Activated T-helper 17 cell treated with anti-CD3 and anti-CD28 coated beads, Interleukin-2, amount 50 U/mL, for 72 hours (primary cell): ENCODE measurements at regions not wholly inside any gene's neighbourhood (a gene's known extent, or its start where the extent isn't known, plus 50 kb on each side); places are given as distances from the start of the nearest gene placed in this dataset.
"Not testable (repeated sequence)": the region's sequence is repeated elsewhere in the genome, so short reads cannot be mapped to it uniquely, and the experiment has no call there.

Experiments used
- ATAC-seq: fragments of 150-1000 bp; cut with Tn5 transposase; replicated peaks from 2 replicates; pipeline ENCODE4 v1.10.0; 2021; ENCODE audit warnings: mild to moderate bottlenecking, moderate library complexity
- H3K27ac Mint-ChIP-seq: one replicate; pipeline ENCODE4 v1.8.0; 2022; ENCODE audit warnings: mixed read lengths
- H3K27me3 Mint-ChIP-seq: one replicate; pipeline ENCODE4 v1.8.0; 2022; ENCODE audit warnings: mixed read lengths
- H3K36me3 Mint-ChIP-seq: one replicate; pipeline ENCODE4 v1.8.0; 2022; ENCODE audit warnings: low read depth, mild to moderate bottlenecking, mixed read lengths
- H3K4me1 Mint-ChIP-seq: one replicate; pipeline ENCODE4 v1.8.0; 2022; ENCODE audit warnings: mixed read lengths
- H3K4me3 Mint-ChIP-seq: one replicate; pipeline ENCODE4 v1.8.0; 2022; ENCODE audit warnings: mild to moderate bottlenecking, mixed read lengths
- H3K9me3 Mint-ChIP-seq: one replicate; pipeline ENCODE4 v1.8.0; 2022; ENCODE audit warnings: mixed read lengths

DNA sequence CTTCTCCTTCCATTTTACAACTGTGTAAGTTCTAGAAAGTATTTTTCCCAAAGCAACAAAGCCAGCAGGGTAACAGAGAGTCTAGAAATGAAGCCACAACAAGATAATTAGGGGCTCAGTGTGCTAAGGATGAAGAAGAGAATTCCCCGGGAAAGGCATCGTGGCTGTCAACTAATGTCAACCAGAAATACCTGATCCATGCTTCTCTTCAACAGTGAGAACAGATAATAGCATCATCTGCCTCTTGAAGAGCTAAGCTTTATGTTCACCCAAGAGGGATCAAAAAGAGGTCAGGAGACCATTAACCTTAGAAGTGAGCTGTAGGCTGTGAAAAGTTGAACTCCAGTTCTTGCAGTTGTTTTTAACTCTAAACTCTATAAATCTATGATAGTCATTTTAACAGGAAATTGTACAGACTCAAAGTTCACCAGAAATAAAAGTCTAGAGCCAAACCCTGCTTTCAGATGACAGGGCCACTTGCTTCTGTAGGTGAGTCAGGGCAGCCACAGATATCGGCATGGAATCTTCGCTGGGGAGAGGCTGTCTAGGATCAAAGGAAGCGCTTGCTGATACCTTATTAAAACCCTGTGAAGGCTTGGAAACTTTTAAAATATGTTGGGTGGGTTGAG, 540.7 kb upstream of the ID2 start:
- Mint-ChIP-seq H3K4me1 (peaks cover 17% of the 10 kb centered on the region), H3K27me3 (no peaks in the 10 kb centered on the region), H3K36me3 (no peaks in the 10 kb centered on the region), H3K9me3 (no peaks in the 10 kb centered on the region), H3K27ac (no peak overlapping the region), H3K4me3 (no peak overlapping the region)
- peak; percentile 20 for ATAC-seq

DNA sequence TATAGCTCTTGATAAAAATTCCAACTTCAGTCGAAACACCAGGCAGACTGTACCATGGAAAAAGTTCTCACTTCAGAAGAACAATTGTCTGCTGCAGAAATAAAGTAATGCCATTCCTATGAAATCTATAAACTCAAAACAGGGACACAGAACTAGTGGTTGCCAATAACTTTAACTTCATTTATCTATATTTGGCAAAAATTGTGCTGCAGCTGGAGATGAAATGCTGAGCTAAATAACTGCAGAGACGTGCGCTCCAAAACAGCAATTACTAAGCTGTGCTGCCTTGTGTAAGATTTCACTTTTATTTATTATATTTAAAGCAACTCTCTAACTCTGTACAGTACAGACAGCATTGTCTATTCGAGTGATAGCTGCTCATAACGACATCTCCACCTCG, 540.1 kb upstream of the ID2 start:
- Mint-ChIP-seq H3K27me3 (no peaks in the 10 kb centered on the region), H3K4me1 (peaks cover 17% of the 10 kb centered on the region), H3K9me3 (no peaks in the 10 kb centered on the region), H3K36me3 (no peaks in the 10 kb centered on the region), H3K27ac (no peak overlapping the region), H3K4me3 (no peak overlapping the region)
- no peak for ATAC-seq

DNA sequence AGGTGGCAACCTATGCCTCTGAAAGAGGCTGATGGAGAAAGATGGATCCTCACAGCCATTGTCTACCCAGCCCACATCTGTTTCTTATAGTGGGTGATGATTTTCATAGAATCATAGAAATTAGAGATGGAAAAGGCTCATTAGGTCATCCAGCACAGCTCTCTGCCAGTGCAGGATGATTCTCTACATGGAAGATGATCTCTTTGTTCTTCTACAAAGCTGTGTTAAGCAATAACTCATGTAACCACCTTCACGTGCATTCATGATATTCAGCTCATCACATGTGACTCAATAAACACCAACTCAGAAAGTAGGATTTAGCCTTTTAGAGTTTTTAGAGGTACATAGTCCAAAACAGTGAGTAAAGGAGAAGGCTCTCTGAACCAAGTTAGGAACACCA, 539.4 kb upstream of the ID2 start:
- Mint-ChIP-seq H3K27ac (no peak overlapping the region), H3K9me3 (no peaks in the 10 kb centered on the region), H3K27me3 (no peaks in the 10 kb centered on the region), H3K4me1 (peaks cover 13% of the 10 kb centered on the region), H3K36me3 (no peaks in the 10 kb centered on the region), H3K4me3 (no peak overlapping the region)
- no peak for ATAC-seq

DNA sequence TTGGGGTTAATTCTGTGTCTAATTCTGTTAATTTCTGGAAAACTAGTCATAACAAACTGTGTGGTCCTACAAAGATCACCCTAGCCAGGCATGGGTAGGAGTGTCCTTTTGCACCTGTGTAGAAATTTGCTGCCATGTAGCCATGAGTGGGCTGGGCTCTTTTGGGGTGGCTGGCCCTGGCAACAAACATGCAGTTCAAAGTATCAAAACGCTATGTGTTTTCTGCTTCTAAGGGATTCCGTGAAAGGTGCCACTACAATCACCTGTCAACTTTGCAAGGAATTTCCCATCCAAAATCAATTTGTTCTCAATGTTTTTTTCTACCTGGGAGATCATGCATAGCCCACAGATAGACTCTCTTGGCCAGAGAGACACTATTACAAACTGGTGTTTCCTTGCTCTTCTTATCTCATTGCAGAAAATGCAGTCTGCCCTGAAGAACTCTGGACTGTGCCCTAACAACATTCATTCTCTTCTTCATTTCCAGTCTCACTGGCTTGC, 537.7 kb upstream of the ID2 start:
- no peak for ATAC-seq
- Mint-ChIP-seq H3K27me3 (no peaks in the 10 kb centered on the region), H3K4me3 (no peak overlapping the region), H3K4me1 (peaks cover 13% of the 10 kb centered on the region), H3K36me3 (no peaks in the 10 kb centered on the region), H3K9me3 (no peaks in the 10 kb centered on the region), H3K27ac (no peak overlapping the region)

DNA sequence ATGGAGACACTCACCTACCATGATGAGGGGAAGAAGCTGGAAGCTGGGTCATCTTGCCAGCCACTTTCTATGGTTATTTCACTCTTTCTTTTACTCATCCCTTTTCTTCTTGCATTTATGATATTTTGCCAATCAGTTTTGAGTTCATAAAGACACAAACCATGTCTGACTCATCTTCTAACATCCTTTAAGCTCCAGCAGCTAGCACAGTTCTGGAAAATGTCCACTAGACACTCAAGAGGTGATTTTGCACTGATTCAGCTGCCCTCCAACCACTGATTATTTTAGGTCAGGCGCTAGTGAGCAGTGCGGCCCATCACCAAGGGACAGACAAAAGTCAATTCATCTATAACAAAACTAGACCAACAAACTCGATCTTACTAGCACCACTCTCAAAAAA, 537.1 kb upstream of the ID2 start:
- ATAC-seq, result peak; percentile 67
- Mint-ChIP-seq H3K4me1 (peaks cover 13% of the 10 kb centered on the region), H3K27ac (no peak overlapping the region)

DNA sequence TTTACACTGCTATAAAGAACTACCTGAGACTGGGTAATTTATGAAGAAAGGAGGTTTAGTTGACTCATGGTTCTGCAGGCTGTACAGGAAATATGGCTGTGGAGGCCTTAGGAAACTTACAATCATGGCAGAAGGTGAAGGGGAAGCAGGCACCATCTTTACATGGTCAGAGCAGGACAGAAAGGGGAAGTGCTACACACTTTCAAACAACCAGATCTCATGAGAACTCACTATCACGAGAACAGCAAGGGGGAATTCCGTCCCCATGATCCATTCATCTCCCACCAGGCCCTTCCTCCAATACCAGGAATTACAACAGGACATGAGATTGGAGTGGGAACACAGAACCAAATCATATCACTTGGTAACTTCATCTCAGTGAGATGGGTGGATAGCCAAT, 536.5 kb upstream of the ID2 start:
- not testable (repeated sequence) for H3K4me3 Mint-ChIP-seq, H3K36me3 Mint-ChIP-seq, H3K9me3 Mint-ChIP-seq, H3K27me3 Mint-ChIP-seq
- ATAC-seq, result peak; percentile 14
- H3K27ac Mint-ChIP-seq, result peak overlapping the region; percentile 18
- H3K4me1 Mint-ChIP-seq, result peaks cover 13% of the 10 kb centered on the region

More for the DNA sequence above, 537.1 kb upstream of the ID2 start:
- no peaks in the 10 kb centered on the region for H3K36me3 Mint-ChIP-seq
- H3K9me3 Mint-ChIP-seq, result no peaks in the 10 kb centered on the region
- H3K4me3 Mint-ChIP-seq, result no peak overlapping the region
- H3K27me3 Mint-ChIP-seq, result no peaks in the 10 kb centered on the region

DNA sequence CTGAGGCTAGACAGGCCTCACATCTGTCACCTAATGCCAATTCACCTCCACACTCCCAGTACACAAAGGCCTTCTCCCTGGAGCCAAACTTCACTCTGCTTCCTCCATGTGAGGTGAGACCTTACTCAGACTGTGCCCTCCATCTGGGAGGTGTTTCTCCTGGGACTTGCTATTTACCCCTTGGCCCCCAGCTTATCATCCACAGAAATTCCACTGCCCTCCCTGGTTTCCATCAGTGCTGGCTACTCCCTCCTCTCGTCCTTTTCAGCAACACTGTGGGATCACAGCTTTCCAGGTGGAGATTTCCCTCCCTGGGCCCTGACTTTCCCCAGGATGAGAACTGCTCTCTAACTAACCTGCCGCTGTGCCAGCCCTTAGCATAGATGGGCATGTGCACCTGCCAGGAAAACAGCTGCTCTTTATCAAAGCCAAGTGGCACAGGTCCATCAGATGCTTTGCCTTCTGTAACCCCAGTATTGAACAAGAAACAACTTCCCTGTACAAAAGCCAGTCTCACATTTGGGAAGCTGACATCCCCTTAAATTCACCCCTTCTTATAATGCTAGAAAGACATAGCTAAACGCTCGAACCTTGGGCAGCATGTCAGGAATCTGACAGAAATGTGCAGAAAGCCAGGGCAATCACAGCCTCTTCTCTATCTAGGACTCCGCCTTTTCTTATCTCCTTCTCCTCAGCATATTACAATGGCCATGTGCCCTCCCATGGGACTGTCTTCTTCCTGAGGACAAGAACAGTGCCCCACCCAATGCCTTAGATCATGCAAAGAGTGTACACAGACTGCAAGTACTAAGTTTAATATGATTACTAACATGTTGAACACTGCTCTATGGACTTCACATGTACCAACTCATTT, 535.5 kb upstream of the ID2 start:
- H3K27ac Mint-ChIP-seq, result no peak overlapping the region
- H3K9me3 Mint-ChIP-seq, result no peaks in the 10 kb centered on the region
- H3K4me1 Mint-ChIP-seq, result peaks cover 13% of the 10 kb centered on the region
- ATAC-seq, result no peak
- H3K4me3 Mint-ChIP-seq, result no peak overlapping the region
- no peaks in the 10 kb centered on the region for H3K36me3 Mint-ChIP-seq
- no peaks in the 10 kb centered on the region for H3K27me3 Mint-ChIP-seq

DNA sequence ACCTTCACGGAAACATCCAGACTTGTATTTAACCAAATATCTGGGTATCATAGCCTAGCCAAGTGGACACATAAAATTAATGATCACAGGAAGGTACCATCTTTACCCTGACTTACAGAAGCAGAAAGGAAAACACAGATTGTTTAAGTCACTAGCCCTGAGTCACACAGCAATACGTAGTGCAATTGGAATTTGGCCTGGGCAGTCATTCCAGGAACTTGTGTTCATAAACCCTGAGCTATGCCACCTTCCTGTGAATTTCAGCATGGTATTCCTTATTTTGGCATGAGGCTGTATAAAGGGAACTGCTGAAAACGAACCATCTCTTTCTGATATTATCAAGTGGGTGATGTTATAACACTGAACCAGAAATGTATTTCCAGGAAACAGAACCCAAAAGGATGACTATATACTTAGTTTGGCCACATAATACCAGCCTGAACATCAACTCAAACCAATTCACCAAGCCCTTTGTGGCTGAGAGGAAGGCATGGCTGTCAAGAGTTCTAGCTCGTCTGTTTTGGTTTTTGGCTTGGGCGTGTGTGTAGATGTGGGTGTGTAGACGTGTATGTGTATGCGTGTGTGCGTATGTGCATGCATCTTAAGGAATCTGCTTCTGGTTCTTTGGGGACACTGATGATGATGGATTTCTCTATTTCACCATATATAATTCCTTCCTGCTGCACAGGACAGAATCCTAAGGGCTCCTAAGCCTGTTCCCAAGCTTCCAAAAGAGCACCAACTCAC, 533.4 kb upstream of the ID2 start:
- H3K9me3 Mint-ChIP-seq, result no peaks in the 10 kb centered on the region
- H3K27ac Mint-ChIP-seq, result no peak overlapping the region
- no peaks in the 10 kb centered on the region for H3K27me3 Mint-ChIP-seq
- no peaks in the 10 kb centered on the region for H3K36me3 Mint-ChIP-seq
- H3K4me1 Mint-ChIP-seq, result peaks cover 18% of the 10 kb centered on the region
- no peak overlapping the region for H3K4me3 Mint-ChIP-seq
- peak; percentile 80 for ATAC-seq

DNA sequence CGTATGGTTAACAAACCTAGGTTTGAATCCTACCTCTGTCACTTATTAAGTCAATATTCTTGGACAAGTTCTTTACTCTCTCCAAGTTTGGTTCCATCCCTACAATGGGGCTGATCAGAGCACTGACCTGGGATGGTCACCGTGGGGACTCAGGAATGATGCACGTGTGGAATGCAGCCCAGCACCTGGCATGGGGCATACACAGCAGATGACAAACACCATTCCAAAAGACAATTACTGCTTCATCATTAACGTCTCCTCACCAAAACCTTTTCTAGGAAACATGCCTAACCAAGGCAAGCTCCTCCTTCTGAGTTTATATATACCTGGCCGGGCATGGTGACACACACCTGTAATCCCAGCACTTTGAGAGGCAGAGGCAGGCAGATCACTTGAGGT, 532.9 kb upstream of the ID2 start:
- Mint-ChIP-seq H3K27ac (no peak overlapping the region), H3K4me1 (peaks cover 18% of the 10 kb centered on the region), H3K4me3 (no peak overlapping the region), H3K27me3 (no peaks in the 10 kb centered on the region), H3K9me3 (no peaks in the 10 kb centered on the region), H3K36me3 (no peaks in the 10 kb centered on the region)
- no peak for ATAC-seq

DNA sequence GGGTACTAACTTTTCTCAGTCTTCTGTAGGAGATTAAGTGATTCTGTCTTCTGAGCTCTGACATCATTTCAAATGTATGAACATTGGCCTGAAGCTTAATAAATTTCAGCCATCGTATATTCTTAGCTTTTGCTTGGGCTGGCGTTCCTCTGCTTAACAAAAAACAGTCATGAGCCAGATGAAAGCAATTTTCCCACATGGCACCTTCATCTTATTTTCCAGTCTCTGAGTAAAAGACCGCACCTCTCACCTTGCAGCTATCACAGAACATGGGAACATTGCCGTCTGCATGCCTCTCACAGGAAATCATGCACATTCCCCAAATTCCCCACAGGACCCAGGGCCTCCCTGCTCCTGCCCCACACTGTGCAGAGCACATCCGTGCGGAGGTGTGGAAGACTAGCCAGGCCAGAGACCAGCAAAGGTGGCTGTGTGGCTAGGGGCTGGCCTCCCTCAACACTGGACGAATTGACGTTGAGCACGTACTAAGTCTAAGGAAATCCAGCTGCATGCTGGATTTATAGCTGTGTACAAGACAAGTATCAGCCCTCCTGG, 531.8 kb upstream of the ID2 start:
- no peak for ATAC-seq
- no peaks in the 10 kb centered on the region for H3K27me3 Mint-ChIP-seq
- H3K36me3 Mint-ChIP-seq, result peaks cover 8% of the 10 kb centered on the region
- H3K4me1 Mint-ChIP-seq, result peaks cover 20% of the 10 kb centered on the region
- no peak overlapping the region for H3K27ac Mint-ChIP-seq
- H3K9me3 Mint-ChIP-seq, result peaks cover 5% of the 10 kb centered on the region
- H3K4me3 Mint-ChIP-seq, result no peak overlapping the region

DNA sequence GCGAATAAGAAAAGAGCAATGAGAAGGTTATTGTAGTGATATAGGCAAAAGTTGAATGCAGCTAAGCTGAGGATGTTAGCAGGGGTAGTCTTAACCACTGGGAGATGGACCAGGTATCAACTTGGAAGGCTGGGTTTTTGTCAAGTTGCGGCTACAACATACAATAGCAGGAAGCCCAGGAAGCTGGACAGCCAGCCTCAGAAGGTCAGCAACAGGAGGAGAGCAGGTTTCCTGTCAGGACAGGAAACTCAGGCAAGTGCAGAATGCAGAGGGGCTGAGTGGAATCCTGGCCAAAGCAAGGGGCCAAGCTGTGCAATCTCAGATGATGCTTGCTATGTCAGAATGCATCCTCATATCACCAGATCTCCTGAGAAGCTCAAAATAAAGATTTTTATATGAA, 530.0 kb upstream of the ID2 start:
- Mint-ChIP-seq H3K27ac (peak overlapping the region; percentile 0), H3K9me3 (peaks cover 13% of the 10 kb centered on the region), H3K36me3 (peaks cover 12% of the 10 kb centered on the region), H3K4me1 (peaks cover 22% of the 10 kb centered on the region), H3K4me3 (no peak overlapping the region), H3K27me3 (no peaks in the 10 kb centered on the region)
- no peak for ATAC-seq

DNA sequence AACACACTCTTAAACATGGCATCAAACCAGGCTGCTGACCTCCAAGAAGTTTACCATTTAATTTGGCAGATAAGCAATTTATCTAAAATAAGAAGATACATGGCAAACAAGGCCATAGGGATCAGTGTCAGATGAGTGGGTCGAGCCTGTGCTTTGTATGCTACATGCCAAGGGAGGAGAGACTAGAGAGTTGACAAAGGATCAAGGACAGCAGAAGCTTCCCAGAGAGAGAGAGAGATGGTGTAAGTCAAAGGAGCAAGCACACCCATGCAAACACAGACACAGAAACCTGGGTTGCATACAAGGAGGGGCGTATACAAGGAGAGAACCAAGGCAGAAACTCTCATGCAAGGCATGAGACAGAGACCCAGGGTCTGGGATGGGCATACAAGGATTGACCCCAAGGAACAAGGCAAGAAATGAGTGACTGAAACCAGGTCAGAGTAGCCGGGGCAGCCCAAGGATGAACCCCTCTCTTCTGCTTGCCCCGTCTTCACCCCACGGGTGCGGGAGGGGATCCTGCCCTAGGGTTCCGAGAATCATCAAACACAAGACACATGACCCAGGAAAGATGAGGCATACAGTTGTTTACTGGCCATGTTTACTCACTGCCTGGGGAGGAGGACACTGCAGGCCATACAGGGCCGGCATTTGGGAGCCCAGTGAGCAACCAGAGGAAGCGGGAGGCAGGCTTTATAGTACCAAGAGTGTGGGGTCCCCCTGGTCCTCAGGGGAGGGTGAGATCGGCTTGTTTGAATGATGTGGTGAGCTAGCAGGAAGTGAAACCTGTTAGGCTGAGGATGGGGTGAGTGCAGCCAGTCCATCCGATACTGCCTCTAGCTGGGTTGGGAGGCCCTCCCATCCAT, 529.2 kb upstream of the ID2 start:
- peaks cover 13% of the 10 kb centered on the region for H3K9me3 Mint-ChIP-seq
- ATAC-seq, result no peak
- H3K36me3 Mint-ChIP-seq, result peaks cover 12% of the 10 kb centered on the region
- no peaks in the 10 kb centered on the region for H3K27me3 Mint-ChIP-seq
- no peak overlapping the region for H3K4me3 Mint-ChIP-seq
- H3K27ac Mint-ChIP-seq, result peak overlapping the region; percentile 0
- H3K4me1 Mint-ChIP-seq, result peaks cover 22% of the 10 kb centered on the region

DNA sequence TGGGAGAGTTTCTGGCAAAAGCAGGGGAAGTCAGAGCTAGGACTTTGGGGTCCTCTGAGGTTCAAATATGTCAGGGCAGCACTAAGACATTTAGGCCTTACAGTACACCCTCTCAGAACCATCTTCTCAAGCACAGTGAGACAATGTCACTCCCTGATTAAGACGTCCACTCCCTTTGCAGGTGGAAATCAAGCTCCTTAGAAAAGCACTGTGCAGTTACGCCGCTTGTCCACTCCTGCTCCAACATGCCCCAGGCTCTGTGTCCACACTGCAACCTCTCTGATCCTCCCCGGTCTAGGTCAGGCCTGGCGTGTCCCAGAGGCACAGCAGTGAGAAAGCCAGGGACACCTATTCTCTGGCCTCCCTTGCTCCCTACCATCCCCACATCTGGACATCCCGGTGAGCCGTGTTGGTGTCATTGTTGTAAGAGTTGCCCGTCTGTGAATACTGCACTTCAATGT, 528.6 kb upstream of the ID2 start:
- H3K27me3 Mint-ChIP-seq, result no peaks in the 10 kb centered on the region
- peak overlapping the region; percentile 0 for H3K27ac Mint-ChIP-seq

More for the DNA sequence above, 528.6 kb upstream of the ID2 start:
- ATAC-seq, result no peak
- Mint-ChIP-seq H3K4me1 (peaks cover 22% of the 10 kb centered on the region), H3K36me3 (peaks cover 12% of the 10 kb centered on the region), H3K9me3 (peaks cover 13% of the 10 kb centered on the region), H3K4me3 (no peak overlapping the region)
